A549 (cell line): ENCODE measurements at regions not wholly inside any gene's neighbourhood (a gene's known extent, or its start where the extent isn't known, plus 50 kb on each side); places are given as distances from the start of the nearest gene placed in this dataset.

Source experiments
- ATAC-seq, 2 experiments: fragments of 200-7000 bp in 1 of 2; fragments of >200 bp in 1 of 2; cut with Nextera tagmentation in 1 of 2; cut with Tn5 transposase in 1 of 2; 3 replicates each; pipeline versions ENCODE4 v1.8.0 to v1.9.1; 2018 to 2020; ENCODE audit warnings: mild to moderate bottlenecking in 1 of 2, moderate library complexity in 1 of 2
- CTCF ChIA-PET: fragments of 300-600 bp; sonication (Branson Sonifier 250); formaldehyde crosslinking; extraction: SDS; loops from one replicate; lab custom pipeline; 2021; ENCODE audit warnings: antibody characterized with exemption, inconsistent platforms; lab: Yijun Ruan, JAX
- POLR2A ChIA-PET: fragments of 350-600 bp; formaldehyde crosslinking; extraction: SDS; loops from one replicate; lab custom pipeline; 2021; ENCODE audit warnings: antibody characterized with exemption, inconsistent platforms; lab: Yijun Ruan, JAX
- DNase-seq, 2 experiments: peaks; one replicate each; pipeline versions ENCODE4 v3.0.0 to v3.0.0-alpha.2; 2011 to 2016; ENCODE audit warnings: low read depth in 1 of 2, low spot score in 1 of 2
- FAIRE-seq: peaks from 2 replicates; lab custom pipeline; 2011; peaks lifted over from hg19 to GRCh38; lab: Jason Lieb, UNC
- H3K27ac ChIP-seq, 2 experiments: fragments of >200 bp; sonication (Bioruptor Twin); formaldehyde crosslinking; 3 replicates each; pipeline ENCODE4 v1.5.1; 2016 to 2017
- H3K4me1 ChIP-seq: fragments of >200 bp; sonication (Bioruptor Twin); formaldehyde crosslinking; 3 replicates; pipeline ENCODE4 v1.6.1; 2016
- H3K4me2 ChIP-seq: fragments of >200 bp; sonication (Bioruptor Twin); formaldehyde crosslinking; 3 replicates; pipeline ENCODE4 v1.6.1; 2016
- H3K4me3 ChIP-seq: fragments of >200 bp; sonication (Bioruptor Twin); formaldehyde crosslinking; 3 replicates; pipeline ENCODE4 v1.5.1; 2016
- H3K9me3 ChIP-seq: fragments of >200 bp; sonication (Bioruptor Twin); formaldehyde crosslinking; 3 replicates; pipeline ENCODE4 v1.6.1; 2016
- BHLHE40 ChIP-seq: IDR thresholded peaks from 2 replicates; pipeline ENCODE4 v1.6.1; 2012; ENCODE audit warnings: low read depth, low read length, inconsistent platforms
- CBX2 ChIP-seq: fragments of 200-600 bp; sonication (generic); IDR thresholded peaks from 2 replicates; pipeline ENCODE4 v1.6.1; 2016; ENCODE audit warnings: low read depth, mild to moderate bottlenecking, borderline replicate concordance
- CBX8 ChIP-seq: fragments of 200-600 bp; sonication (generic); IDR thresholded peaks from 2 replicates; pipeline ENCODE4 v1.6.1; 2016
- CHD2 ChIP-seq: fragments of 150-350 bp; IDR thresholded peaks from 2 replicates; pipeline ENCODE4 v1.6.1; 2014; ENCODE audit warnings: low read length; ENCODE audit not compliant: partially characterized antibody
- CHD4 ChIP-seq: fragments of 200-600 bp; sonication (generic); IDR thresholded peaks from 2 replicates; pipeline ENCODE4 v1.6.1; 2016; ENCODE audit warnings: antibody characterized with exemption, mild to moderate bottlenecking, borderline replicate concordance
- EHMT2 ChIP-seq: fragments of 200-600 bp; sonication (generic); IDR thresholded peaks from 2 replicates; pipeline ENCODE4 v1.6.1; 2016; ENCODE audit warnings: antibody characterized with exemption, low read depth, mild to moderate bottlenecking, moderate library complexity
- EP300 ChIP-seq, 2 experiments: fragments of >200 bp; sonication (Bioruptor Twin); formaldehyde crosslinking; IDR thresholded peaks; 2 replicates in 1 of 2; 3 replicates in 1 of 2; pipeline ENCODE4 v1.6.1; 2016 to 2017
- ESRRA ChIP-seq: fragments of 150-350 bp; IDR thresholded peaks from 2 replicates; pipeline ENCODE4 v1.6.1; 2014; ENCODE audit warnings: mild to moderate bottlenecking, low read length, borderline replicate concordance
- FOSB ChIP-seq: fragments of 250-450 bp; sonication (Bioruptor Pico); IDR thresholded peaks from 2 replicates; pipeline ENCODE4 v1.5.0; 2020; ENCODE audit warnings: mild to moderate bottlenecking, moderate library complexity
- FOSL2 ChIP-seq, 2 experiments: fragments of 450-650 bp in 1 of 2; fragments of >200 bp in 1 of 2; sonication (Bioruptor Twin) in 1 of 2; formaldehyde crosslinking; IDR thresholded peaks; 2 replicates each; pipeline versions ENCODE4 v1.5.0 to v1.6.1; 2016 to 2020; ENCODE audit warnings: mild to moderate bottlenecking in 1 of 2, moderate library complexity in 1 of 2
- GATA3 ChIP-seq: IDR thresholded peaks from 2 replicates; pipeline ENCODE4 v1.6.1; 2012; ENCODE audit warnings: borderline replicate concordance
- HDAC2 ChIP-seq: fragments of 200-600 bp; sonication (generic); IDR thresholded peaks from 2 replicates; pipeline ENCODE4 v1.6.1; 2016
- HOXB13 ChIP-seq: fragments of 250-450 bp; sonication (Bioruptor Pico); IDR thresholded peaks from 2 replicates; pipeline ENCODE4 v1.5.0; 2020; ENCODE audit warnings: low read depth, mild to moderate bottlenecking, moderate library complexity
- HOXB5 ChIP-seq: fragments of 250-450 bp; sonication (Bioruptor Pico); IDR thresholded peaks from 2 replicates; pipeline ENCODE4 v1.5.0; 2020; ENCODE audit warnings: mild to moderate bottlenecking, moderate library complexity
- JUNB ChIP-seq: fragments of >200 bp; sonication (Bioruptor Twin); formaldehyde crosslinking; IDR thresholded peaks from 2 replicates; pipeline ENCODE4 v1.6.1; 2016
- NFE2L2 ChIP-seq: fragments of 150-350 bp; conservative IDR thresholded peaks from 2 replicates; pipeline ENCODE4 v1.6.1; 2014; ENCODE audit warnings: low read length
- NPAS2 ChIP-seq: fragments of 250-450 bp; sonication (Bioruptor Pico); IDR thresholded peaks from 2 replicates; pipeline ENCODE4 v1.8.0; 2022; ENCODE audit warnings: mild to moderate bottlenecking, moderate library complexity, borderline replicate concordance
- NR3C1 ChIP-seq: fragments of >200 bp; sonication (Bioruptor Twin); formaldehyde crosslinking; IDR thresholded peaks from 3 replicates; pipeline ENCODE4 v1.6.1; 2017
- POLR2A ChIP-seq: IDR thresholded peaks from 2 replicates; pipeline ENCODE4 v1.6.1; 2012; ENCODE audit warnings: mild to moderate bottlenecking, low read length
- RAD21 ChIP-seq, 2 experiments: fragments of >200 bp in 1 of 2; sonication (Bioruptor Twin) in 1 of 2; formaldehyde crosslinking in 1 of 2; IDR thresholded peaks in 1 of 2; conservative IDR thresholded peaks in 1 of 2; 2 replicates in 1 of 2; 3 replicates in 1 of 2; pipeline ENCODE4 v1.6.1; 2012 to 2018; ENCODE audit warnings: inconsistent platforms in 1 of 2
- RFX5 ChIP-seq: fragments of 450-650 bp; IDR thresholded peaks from 2 replicates; pipeline ENCODE4 v1.7.1; 2014; ENCODE audit warnings: antibody characterized with exemption, mild to moderate bottlenecking, moderate library complexity
- SMC3 ChIP-seq: fragments of >200 bp; sonication (Bioruptor Twin); formaldehyde crosslinking; IDR thresholded peaks from 3 replicates; pipeline ENCODE4 v1.6.1; 2018; ENCODE audit warnings: inconsistent platforms
- ZFP36 ChIP-seq: fragments of 450-650 bp; IDR thresholded peaks from 2 replicates; pipeline ENCODE4 v1.6.1; 2014; ENCODE audit warnings: borderline replicate concordance; ENCODE audit not compliant: partially characterized antibody
- WGBS: methylation state at CpG from one replicate; pipeline ENCODE4 v1.1.6; 2017; ENCODE audit errors: missing lambda C conversion rate; 5-methylcytosine and 5-hydroxymethylcytosine counted together
- TF ChIP-seq, protein P1 (sequence below): IDR thresholded peaks from 2 replicates; pipeline ENCODE4 v1.6.1; 2012; ENCODE audit warnings: low read depth, borderline replicate concordance
- TF ChIP-seq, protein P2 (sequence below): fragments of 250-450 bp; sonication (Bioruptor Pico); IDR thresholded peaks from 2 replicates; pipeline ENCODE4 v1.5.0; 2021; ENCODE audit warnings: mild to moderate bottlenecking, moderate library complexity, borderline replicate concordance
- TF ChIP-seq, protein P3 (sequence below): fragments of >200 bp; sonication (Bioruptor Twin); formaldehyde crosslinking; IDR thresholded peaks from 3 replicates; pipeline ENCODE4 v1.5.1; 2016
- TF ChIP-seq, protein P4 (sequence below): fragments of 150-350 bp; IDR thresholded peaks from 2 replicates; pipeline ENCODE4 v1.6.1; 2014; ENCODE audit warnings: low read depth, mild to moderate bottlenecking, low read length

DNA sequence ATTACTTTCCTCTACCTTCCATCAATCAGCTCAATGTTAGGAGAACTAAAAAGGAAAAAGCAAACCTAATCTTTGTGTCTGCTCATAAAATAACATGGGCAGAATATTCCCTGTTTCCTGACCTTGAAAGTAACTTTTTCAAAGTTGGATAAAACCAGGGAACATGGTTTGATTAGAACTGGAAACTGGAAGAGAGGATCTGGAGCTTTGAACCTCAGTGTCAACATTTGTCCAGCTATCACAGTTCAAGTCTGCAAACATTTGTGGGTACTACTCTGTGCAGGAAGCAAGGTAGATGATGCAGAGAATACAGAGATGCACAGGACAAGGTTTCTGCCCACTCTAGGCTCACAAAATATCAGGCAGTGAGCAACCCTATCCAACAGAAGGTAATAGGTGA lies 86.4 kb upstream of the TAB3 start:
- FAIRE-seq (peak; percentile 93), DNase-seq (no peak), ATAC-seq (no peak)
- H3K4me2 ChIP-seq: no peak overlapping the region
- H3K4me3 ChIP-seq: no peak overlapping the region
- H3K4me1 ChIP-seq: no peaks in the 10 kb centered on the region
- H3K9me3 ChIP-seq: no peaks in the 10 kb centered on the region
- CTCF ChIA-PET: no interaction called here
- POLR2A ChIA-PET: no interaction called here
- no peak overlapping the region for H3K27ac ChIP-seq
- no peak for TF ChIP-seq CBX2
- TF ChIP-seq, all 56 proteins: peak for 0

DNA sequence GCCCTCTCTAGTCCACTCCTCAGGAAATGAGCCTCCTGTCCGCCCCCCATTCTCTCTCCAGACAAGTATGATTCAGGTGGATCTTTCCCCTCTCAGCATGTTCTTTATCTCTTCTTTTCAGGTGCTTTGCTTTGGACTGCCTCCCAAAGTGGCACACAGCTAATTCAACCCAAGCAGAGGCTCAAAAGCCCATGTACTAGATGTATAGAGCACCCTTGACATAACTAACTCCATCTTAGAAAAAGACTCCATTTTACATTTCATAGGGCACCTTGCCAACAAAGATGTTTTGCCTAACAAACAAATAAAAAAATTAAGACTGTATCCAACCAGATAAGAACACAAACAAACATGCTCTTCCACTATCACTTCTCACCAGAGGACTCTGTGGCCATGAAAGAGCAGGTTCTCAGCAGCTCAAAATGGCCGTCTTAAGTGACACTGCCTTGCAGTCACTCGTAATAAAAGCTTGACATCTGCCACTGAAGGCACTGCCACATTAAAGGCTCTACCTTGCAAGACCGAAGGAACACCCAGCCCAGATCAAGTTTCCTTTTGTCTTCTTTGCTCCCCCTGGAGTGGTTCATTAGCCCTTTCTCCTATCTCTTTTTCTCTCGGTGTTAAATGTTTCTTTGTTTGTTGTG lies 84.9 kb upstream of the TAB3 start:
- WGBS: 48% methylated on average over 5 of the region's 5 CpGs
- H3K4me1 ChIP-seq: no peaks in the 10 kb centered on the region
- DNase-seq: no peak
- H3K4me2 ChIP-seq: no peak overlapping the region
- FAIRE-seq: no peak
- TF ChIP-seq CBX2: no peak
- no peak for TF ChIP-seq CHD4
- no peak for TF ChIP-seq ESRRA
- no peak for TF ChIP-seq JUNB
- no peak for TF ChIP-seq NPAS2
- POLR2A ChIA-PET: no interaction called here
- no peaks in the 10 kb centered on the region for H3K9me3 ChIP-seq
- CTCF ChIA-PET: no interaction called here
- no peak overlapping the region for H3K4me3 ChIP-seq
- no peak overlapping the region for H3K27ac ChIP-seq
- no peak for ATAC-seq

DNA sequence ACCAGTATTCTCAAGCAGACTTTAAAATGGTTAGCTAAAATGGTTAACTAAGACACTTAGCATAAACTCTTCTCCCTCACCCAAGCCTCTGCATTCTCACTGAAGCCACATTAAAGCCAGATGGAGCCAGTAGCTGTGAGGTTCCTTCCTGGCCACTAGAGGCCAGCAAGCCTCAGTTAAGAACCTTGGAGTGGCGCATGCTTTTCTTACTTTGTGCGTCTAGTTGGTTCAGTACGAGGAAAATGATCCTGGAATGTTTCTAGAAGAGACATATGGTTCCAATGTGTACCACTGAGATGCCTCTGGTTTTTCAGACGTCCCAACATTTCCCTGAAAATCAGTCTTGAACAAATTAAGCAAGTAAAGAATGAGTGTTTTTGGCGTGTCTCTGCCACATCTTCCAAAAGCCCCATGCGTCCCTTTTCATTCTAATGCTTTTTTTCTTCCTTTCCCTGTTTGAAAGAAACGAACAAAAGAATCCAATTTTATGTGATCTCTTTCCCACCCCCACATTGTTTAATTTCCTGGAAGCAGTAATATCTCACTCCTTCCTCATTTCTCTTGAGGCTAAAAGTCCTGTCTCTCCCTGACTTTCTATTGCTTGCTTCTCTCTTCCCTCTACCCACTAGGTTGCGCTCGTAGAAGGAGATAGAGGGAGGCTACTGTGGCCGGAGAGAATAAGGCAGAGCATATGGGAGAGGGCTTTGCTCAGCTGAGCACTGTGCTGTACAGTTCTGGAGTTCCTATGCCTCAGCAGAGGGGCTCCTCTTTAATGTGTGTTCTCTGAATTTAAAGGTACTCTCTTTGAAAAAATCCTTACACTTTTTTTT lies 82.9 kb upstream of the TAB3 start:
- ChIA-PET CTCF (interaction anchor here (0.7 to 1.1 kb wide), 4 partner anchors 16 to 189 kb away, joined by 3 read pairs; no protein-coding TSS in a partner anchor), POLR2A (no interaction called here)
- Histone ChIP-seq H3K4me3 (0 out of 3 replicates have a peak overlapping the region, but pooled peaks have one; percentile 22), H3K9me3 (no peaks in the 10 kb centered on the region), H3K27ac (no peak overlapping the region), H3K4me1 (no peaks in the 10 kb centered on the region), H3K4me2 (peak overlapping the region; percentile 78)
- peak; percentile 22 to 44 for DNase-seq
- FAIRE-seq: peak; percentile 92
- ATAC-seq: peak; percentile 98 to 99
- 2% methylated on average over 10 of the region's 10 CpGs for WGBS
- no peak for TF ChIP-seq EP300 (IDR thresholded peaks at IDR 0.05)
- no peak for TF ChIP-seq NR3C1
- TF ChIP-seq FOSL2 (IDR thresholded peaks at IDR 0.05): no peak
- TF ChIP-seq FOSL2 (CRISPR knock-in tag; IDR thresholded peaks at IDR 0.05): no peak
- TF ChIP-seq, protein P1, sequence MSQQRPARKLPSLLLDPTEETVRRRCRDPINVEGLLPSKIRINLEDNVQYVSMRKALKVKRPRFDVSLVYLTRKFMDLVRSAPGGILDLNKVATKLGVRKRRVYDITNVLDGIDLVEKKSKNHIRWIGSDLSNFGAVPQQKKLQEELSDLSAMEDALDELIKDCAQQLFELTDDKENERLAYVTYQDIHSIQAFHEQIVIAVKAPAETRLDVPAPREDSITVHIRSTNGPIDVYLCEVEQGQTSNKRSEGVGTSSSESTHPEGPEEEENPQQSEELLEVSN: peak; percentile 49; the same call in 1 of the 2 replicates
- TF ChIP-seq POLR2A: no peak
- no peak for TF ChIP-seq CBX2
- TF ChIP-seq, protein P2, sequence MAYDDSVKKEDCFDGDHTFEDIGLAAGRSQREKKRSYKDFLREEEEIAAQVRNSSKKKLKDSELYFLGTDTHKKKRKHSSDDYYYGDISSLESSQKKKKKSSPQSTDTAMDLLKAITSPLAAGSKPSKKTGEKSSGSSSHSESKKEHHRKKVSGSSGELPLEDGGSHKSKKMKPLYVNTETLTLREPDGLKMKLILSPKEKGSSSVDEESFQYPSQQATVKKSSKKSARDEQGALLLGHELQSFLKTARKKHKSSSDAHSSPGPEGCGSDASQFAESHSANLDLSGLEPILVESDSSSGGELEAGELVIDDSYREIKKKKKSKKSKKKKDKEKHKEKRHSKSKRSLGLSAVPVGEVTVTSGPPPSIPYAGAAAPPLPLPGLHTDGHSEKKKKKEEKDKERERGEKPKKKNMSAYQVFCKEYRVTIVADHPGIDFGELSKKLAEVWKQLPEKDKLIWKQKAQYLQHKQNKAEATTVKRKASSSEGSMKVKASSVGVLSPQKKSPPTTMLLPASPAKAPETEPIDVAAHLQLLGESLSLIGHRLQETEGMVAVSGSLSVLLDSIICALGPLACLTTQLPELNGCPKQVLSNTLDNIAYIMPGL (CRISPR knock-in tag): no peak
- TF ChIP-seq GATA3: no peak
- TF ChIP-seq RFX5: no peak
- no peak for TF ChIP-seq NPAS2
- TF ChIP-seq BHLHE40: no peak
- TF ChIP-seq CBX8: no peak
- no peak for TF ChIP-seq ESRRA
- no peak for TF ChIP-seq ZFP36
- no peak; the same call in 2 of the 3 replicates for TF ChIP-seq SMC3
- TF ChIP-seq HOXB13 (CRISPR knock-in tag): no peak
- TF ChIP-seq HOXB5 (CRISPR knock-in tag): no peak
- no peak for TF ChIP-seq EHMT2
- no peak for TF ChIP-seq FOSB (CRISPR knock-in tag)
- TF ChIP-seq JUNB: no peak
- TF ChIP-seq, protein P3, sequence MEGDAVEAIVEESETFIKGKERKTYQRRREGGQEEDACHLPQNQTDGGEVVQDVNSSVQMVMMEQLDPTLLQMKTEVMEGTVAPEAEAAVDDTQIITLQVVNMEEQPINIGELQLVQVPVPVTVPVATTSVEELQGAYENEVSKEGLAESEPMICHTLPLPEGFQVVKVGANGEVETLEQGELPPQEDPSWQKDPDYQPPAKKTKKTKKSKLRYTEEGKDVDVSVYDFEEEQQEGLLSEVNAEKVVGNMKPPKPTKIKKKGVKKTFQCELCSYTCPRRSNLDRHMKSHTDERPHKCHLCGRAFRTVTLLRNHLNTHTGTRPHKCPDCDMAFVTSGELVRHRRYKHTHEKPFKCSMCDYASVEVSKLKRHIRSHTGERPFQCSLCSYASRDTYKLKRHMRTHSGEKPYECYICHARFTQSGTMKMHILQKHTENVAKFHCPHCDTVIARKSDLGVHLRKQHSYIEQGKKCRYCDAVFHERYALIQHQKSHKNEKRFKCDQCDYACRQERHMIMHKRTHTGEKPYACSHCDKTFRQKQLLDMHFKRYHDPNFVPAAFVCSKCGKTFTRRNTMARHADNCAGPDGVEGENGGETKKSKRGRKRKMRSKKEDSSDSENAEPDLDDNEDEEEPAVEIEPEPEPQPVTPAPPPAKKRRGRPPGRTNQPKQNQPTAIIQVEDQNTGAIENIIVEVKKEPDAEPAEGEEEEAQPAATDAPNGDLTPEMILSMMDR: peak; percentile 45
- TF ChIP-seq, protein P4, sequence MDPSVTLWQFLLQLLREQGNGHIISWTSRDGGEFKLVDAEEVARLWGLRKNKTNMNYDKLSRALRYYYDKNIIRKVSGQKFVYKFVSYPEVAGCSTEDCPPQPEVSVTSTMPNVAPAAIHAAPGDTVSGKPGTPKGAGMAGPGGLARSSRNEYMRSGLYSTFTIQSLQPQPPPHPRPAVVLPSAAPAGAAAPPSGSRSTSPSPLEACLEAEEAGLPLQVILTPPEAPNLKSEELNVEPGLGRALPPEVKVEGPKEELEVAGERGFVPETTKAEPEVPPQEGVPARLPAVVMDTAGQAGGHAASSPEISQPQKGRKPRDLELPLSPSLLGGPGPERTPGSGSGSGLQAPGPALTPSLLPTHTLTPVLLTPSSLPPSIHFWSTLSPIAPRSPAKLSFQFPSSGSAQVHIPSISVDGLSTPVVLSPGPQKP: no peak
- TF ChIP-seq RAD21 (conservative IDR thresholded peaks at IDR 0.05 in 1 of 2, IDR thresholded peaks at IDR 0.05 in 1 of 2): peak; percentile 24 to 48; a peak in 2 of 5 replicates
- TF ChIP-seq CHD2: no peak
- no peak for TF ChIP-seq HDAC2
- TF ChIP-seq NFE2L2: no peak
